ENCODE measurements at regions not wholly inside any gene's neighbourhood (a gene's known extent, or its start where the extent isn't known, plus 50 kb on each side); places are given as distances from the start of the nearest gene placed in this dataset.

DNA sequence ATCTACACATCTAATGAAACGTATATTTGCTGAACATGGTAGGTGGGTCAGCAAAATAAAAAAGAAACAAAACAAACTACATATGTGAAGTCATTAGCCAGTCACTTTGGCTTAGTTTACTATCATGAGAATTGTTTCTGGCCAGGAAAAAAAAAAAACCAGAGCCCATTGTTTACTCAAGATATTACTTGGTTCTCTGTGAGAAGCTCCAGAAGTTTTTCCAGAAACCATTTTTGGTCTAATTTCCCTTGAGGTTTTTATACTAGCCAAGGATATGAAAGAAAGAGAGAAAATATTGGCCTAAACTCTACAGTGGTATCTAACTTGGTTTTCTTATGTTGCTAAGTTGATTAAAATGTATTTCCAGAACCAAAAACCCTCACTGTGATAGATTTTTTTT lies 259.1 kb downstream of the PDHA2 start:
- TF ChIP-seq, protein P1, sequence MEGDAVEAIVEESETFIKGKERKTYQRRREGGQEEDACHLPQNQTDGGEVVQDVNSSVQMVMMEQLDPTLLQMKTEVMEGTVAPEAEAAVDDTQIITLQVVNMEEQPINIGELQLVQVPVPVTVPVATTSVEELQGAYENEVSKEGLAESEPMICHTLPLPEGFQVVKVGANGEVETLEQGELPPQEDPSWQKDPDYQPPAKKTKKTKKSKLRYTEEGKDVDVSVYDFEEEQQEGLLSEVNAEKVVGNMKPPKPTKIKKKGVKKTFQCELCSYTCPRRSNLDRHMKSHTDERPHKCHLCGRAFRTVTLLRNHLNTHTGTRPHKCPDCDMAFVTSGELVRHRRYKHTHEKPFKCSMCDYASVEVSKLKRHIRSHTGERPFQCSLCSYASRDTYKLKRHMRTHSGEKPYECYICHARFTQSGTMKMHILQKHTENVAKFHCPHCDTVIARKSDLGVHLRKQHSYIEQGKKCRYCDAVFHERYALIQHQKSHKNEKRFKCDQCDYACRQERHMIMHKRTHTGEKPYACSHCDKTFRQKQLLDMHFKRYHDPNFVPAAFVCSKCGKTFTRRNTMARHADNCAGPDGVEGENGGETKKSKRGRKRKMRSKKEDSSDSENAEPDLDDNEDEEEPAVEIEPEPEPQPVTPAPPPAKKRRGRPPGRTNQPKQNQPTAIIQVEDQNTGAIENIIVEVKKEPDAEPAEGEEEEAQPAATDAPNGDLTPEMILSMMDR (IDR thresholded peaks at IDR 0.05; ENCODE audit: insufficient read depth, low read length), result no peak
- no peak for TF ChIP-seq GABPA (IDR thresholded peaks at IDR 0.05; ENCODE audit: low read depth)
- TF ChIP-seq, protein P2, sequence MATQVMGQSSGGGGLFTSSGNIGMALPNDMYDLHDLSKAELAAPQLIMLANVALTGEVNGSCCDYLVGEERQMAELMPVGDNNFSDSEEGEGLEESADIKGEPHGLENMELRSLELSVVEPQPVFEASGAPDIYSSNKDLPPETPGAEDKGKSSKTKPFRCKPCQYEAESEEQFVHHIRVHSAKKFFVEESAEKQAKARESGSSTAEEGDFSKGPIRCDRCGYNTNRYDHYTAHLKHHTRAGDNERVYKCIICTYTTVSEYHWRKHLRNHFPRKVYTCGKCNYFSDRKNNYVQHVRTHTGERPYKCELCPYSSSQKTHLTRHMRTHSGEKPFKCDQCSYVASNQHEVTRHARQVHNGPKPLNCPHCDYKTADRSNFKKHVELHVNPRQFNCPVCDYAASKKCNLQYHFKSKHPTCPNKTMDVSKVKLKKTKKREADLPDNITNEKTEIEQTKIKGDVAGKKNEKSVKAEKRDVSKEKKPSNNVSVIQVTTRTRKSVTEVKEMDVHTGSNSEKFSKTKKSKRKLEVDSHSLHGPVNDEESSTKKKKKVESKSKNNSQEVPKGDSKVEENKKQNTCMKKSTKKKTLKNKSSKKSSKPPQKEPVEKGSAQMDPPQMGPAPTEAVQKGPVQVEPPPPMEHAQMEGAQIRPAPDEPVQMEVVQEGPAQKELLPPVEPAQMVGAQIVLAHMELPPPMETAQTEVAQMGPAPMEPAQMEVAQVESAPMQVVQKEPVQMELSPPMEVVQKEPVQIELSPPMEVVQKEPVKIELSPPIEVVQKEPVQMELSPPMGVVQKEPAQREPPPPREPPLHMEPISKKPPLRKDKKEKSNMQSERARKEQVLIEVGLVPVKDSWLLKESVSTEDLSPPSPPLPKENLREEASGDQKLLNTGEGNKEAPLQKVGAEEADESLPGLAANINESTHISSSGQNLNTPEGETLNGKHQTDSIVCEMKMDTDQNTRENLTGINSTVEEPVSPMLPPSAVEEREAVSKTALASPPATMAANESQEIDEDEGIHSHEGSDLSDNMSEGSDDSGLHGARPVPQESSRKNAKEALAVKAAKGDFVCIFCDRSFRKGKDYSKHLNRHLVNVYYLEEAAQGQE (IDR thresholded peaks at IDR 0.05; ENCODE audit: insufficient replicate concordance, low read depth), result no peak
- TF ChIP-seq POLR2AphosphoS5 (IDR thresholded peaks at IDR 0.05; ENCODE audit: low read depth), result no peak
- TF ChIP-seq SPI1 (IDR thresholded peaks at IDR 0.05; ENCODE audit: borderline replicate concordance, low read depth), result no peak

All from HL-60 (cell line).